OCI-LY7 (cell line): ENCODE measurements at regions not wholly inside any gene's neighbourhood (a gene's known extent, or its start where the extent isn't known, plus 50 kb on each side); places are given as distances from the start of the nearest gene placed in this dataset.

Experiments used
- BruUV-seq: library from RNA; stranded (reverse); fragments of 400-500 nt; replicated peaks from 2 replicates; lab custom pipeline; 2021; lab: Mats Ljungman, UMichigan
- CTCF ChIA-PET: fragments of 300-600 bp; sonication (Branson Sonifier 250); formaldehyde crosslinking; loops from one replicate; lab custom pipeline; 2022; ENCODE audit warnings: antibody characterized with exemption; ENCODE audit not compliant: unreplicated experiment; lab: Charles Lee
- POLR2A ChIA-PET: fragments of 300-600 bp; sonication (Branson Sonifier 250); formaldehyde crosslinking; loops from one replicate; lab custom pipeline; 2022; ENCODE audit warnings: antibody characterized with exemption; lab: Charles Lee
- DNase-seq: peaks from one replicate; pipeline ENCODE4 v3.0.0-alpha.2; 2015; ENCODE audit warnings: low spot score
- H2AFZ ChIP-seq: fragments of 200-600 bp; sonication (generic), shearing (Covaris generic); 2 replicates; pipeline ENCODE4 v1.6.1; 2014; ENCODE audit warnings: mild to moderate bottlenecking, antibody characterized with exemption, low read length, moderate library complexity
- H3K27ac ChIP-seq: fragments of 200-600 bp; sonication (generic); 2 replicates; pipeline ENCODE4 v1.5.1; 2014; ENCODE audit warnings: mixed run types, low read depth, mild to moderate bottlenecking, moderate library complexity, low read length, inconsistent platforms; ENCODE audit not compliant: poor library complexity, severe bottlenecking
- H3K36me3 ChIP-seq: fragments of 200-600 bp; sonication (generic); 2 replicates; pipeline ENCODE4 v1.6.1; 2014; ENCODE audit warnings: mild to moderate bottlenecking, antibody characterized with exemption, low read length, moderate library complexity, mixed read lengths; ENCODE audit not compliant: insufficient read depth
- H3K4me1 ChIP-seq: fragments of 200-600 bp; sonication (generic); 2 replicates; pipeline ENCODE4 v1.5.1; 2014; ENCODE audit warnings: mild to moderate bottlenecking, low read length; ENCODE audit not compliant: insufficient read depth, poor library complexity, severe bottlenecking
- H3K4me2 ChIP-seq: fragments of 200-600 bp; sonication (generic); 2 replicates; pipeline ENCODE4 v1.6.1; 2014; ENCODE audit warnings: mild to moderate bottlenecking, low read length
- H3K4me3 ChIP-seq: fragments of 200-600 bp; sonication (generic); 2 replicates; pipeline ENCODE4 v1.5.1; 2014; ENCODE audit warnings: mild to moderate bottlenecking, low read depth, low read length; ENCODE audit not compliant: poor library complexity, severe bottlenecking
- H3K79me2 ChIP-seq: fragments of 200-600 bp; sonication (generic); 2 replicates; pipeline ENCODE4 v1.6.1; 2016; ENCODE audit warnings: low read depth, mild to moderate bottlenecking, low read length, moderate library complexity, mixed read lengths; ENCODE audit not compliant: insufficient read depth
- H3K9me2 ChIP-seq: fragments of 200-600 bp; sonication (generic); 2 replicates; pipeline ENCODE4 v1.6.1; 2016; ENCODE audit warnings: mild to moderate bottlenecking, low read length, mixed read lengths; ENCODE audit not compliant: insufficient read depth
- H3K9me3 ChIP-seq: fragments of 200-600 bp; sonication (generic); 2 replicates; pipeline ENCODE4 v1.6.1; 2014; ENCODE audit warnings: mild to moderate bottlenecking, mixed run types, low read length, mixed read lengths
- H4K20me1 ChIP-seq: fragments of 200-600 bp; sonication (generic); 2 replicates; pipeline ENCODE4 v1.6.1; 2014; ENCODE audit warnings: mild to moderate bottlenecking, antibody characterized with exemption, low read length, moderate library complexity, mixed read lengths; ENCODE audit not compliant: insufficient read depth
- CTCF ChIP-seq: fragments of 200-600 bp; sonication (generic); conservative IDR thresholded peaks from 2 replicates; pipeline ENCODE4 v1.5.1; 2014; ENCODE audit warnings: mild to moderate bottlenecking, antibody characterized with exemption, low read length, moderate library complexity, mixed read lengths
- EZH2phosphoT487 ChIP-seq: fragments of 200-600 bp; sonication (generic); IDR thresholded peaks from 2 replicates; pipeline ENCODE4 v1.6.1; 2018; ENCODE audit warnings: low read depth, borderline replicate concordance, mild to moderate bottlenecking, mixed run types, antibody characterized with exemption, low read length, moderate library complexity, mixed read lengths
- intact Hi-C: fragments of 100-400 bp; cut with micrococcal nuclease; formaldehyde crosslinking; loops from one replicate; pipeline ENCODE4 v1.10.0; 2022; ENCODE audit not compliant: unreplicated experiment

- no peak overlapping the region for H2AFZ ChIP-seq
- H3K79me2 ChIP-seq: no peaks in the 10 kb centered on the region
- no peak overlapping the region for H3K27ac ChIP-seq
- POLR2A ChIA-PET: no interaction called here
- no peak overlapping the region for H3K4me3 ChIP-seq
- no peaks in the 10 kb centered on the region for H3K9me2 ChIP-seq
- CTCF ChIA-PET: no interaction called here
- no peaks in the 10 kb centered on the region for H3K9me3 ChIP-seq
- BruUV-seq: no TSS peak
- no peak overlapping the region for H3K4me2 ChIP-seq
- no peak for DNase-seq
- intact Hi-C loops: no loop called here
- H3K4me1 ChIP-seq: no peaks in the 10 kb centered on the region
- no peaks in the 10 kb centered on the region for H3K36me3 ChIP-seq
- H4K20me1 ChIP-seq: no peaks in the 10 kb centered on the region; the same call in 1 of the 2 replicates
- TF ChIP-seq CTCF (no peak), EZH2phosphoT487 (no peak)
Measured at GRCh38 chr22:48803948-48804810, 1023.5 kb downstream of the BRD1 start.

- BruUV-seq: no TSS peak
- CTCF ChIA-PET: no interaction called here
- POLR2A ChIA-PET: no interaction called here
Measured at GRCh38 chr22:48803171-48803947, 1024.3 kb downstream of the BRD1 start.

More at GRCh38 chr22:48803171-48803947, 1024.3 kb downstream of the BRD1 start:
- H2AFZ ChIP-seq: no peak overlapping the region
- H3K4me2 ChIP-seq: no peak overlapping the region
- H3K27ac ChIP-seq: no peak overlapping the region
- H3K9me2 ChIP-seq: no peaks in the 10 kb centered on the region
- DNase-seq: no peak
- H4K20me1 ChIP-seq: no peaks in the 10 kb centered on the region; the same call in 1 of the 2 replicates
- H3K9me3 ChIP-seq: no peaks in the 10 kb centered on the region
- H3K36me3 ChIP-seq: no peaks in the 10 kb centered on the region
- no peaks in the 10 kb centered on the region for H3K4me1 ChIP-seq
- no peaks in the 10 kb centered on the region for H3K79me2 ChIP-seq
- no peak overlapping the region for H3K4me3 ChIP-seq
- no peak for TF ChIP-seq CTCF
- TF ChIP-seq EZH2phosphoT487: no peak
- intact Hi-C loops: no loop called here
